ENCODE measurements at regions not wholly inside any gene's neighbourhood (a gene's known extent, or its start where the extent isn't known, plus 50 kb on each side); places are given as distances from the start of the nearest gene placed in this dataset.

DNA sequence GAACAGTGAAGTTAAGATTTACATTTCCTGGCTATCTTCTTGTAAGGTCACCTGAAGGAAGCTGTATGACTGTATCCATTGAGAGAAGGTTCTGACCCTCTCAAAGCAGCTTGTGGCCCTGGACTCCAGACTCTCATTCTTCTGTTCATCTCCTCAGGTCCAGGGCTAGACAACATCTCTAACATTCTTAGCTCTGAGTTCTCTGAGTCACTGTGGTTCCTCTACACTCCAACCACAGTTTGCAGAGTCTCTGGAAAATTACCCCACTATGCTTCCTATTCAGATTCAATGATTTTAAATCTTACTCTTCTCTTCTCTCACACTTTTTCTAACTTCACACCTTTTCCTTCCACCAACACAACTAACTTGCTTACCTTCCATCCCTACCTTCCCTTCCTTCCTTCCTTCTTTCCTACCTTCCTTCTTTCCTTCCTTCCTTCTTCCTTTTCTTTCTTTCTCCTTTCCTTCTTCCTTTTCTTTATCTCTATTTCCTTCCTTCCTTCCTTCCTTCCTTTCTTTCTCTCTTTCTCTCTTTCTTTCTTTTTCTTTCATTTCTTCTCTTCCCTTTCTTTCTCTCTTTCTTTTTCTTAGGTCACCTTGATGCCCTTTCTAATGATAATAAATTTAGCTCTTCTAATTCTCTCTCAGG lies 824.3 kb upstream of the ZEB2 start:
- TF ChIP-seq, protein P1, sequence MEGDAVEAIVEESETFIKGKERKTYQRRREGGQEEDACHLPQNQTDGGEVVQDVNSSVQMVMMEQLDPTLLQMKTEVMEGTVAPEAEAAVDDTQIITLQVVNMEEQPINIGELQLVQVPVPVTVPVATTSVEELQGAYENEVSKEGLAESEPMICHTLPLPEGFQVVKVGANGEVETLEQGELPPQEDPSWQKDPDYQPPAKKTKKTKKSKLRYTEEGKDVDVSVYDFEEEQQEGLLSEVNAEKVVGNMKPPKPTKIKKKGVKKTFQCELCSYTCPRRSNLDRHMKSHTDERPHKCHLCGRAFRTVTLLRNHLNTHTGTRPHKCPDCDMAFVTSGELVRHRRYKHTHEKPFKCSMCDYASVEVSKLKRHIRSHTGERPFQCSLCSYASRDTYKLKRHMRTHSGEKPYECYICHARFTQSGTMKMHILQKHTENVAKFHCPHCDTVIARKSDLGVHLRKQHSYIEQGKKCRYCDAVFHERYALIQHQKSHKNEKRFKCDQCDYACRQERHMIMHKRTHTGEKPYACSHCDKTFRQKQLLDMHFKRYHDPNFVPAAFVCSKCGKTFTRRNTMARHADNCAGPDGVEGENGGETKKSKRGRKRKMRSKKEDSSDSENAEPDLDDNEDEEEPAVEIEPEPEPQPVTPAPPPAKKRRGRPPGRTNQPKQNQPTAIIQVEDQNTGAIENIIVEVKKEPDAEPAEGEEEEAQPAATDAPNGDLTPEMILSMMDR (IDR thresholded peaks at IDR 0.05) = no peak
- no peak for TF ChIP-seq POLR2A (IDR thresholded peaks at IDR 0.05)
